Stimulated activated naive CD4-positive, alpha-beta T cell treated with Interleukin-2 at 50 U/mL for 16 hours (primary cell): ENCODE measurements at regions not wholly inside any gene's neighbourhood (a gene's known extent, or its start where the extent isn't known, plus 50 kb on each side); places are given as distances from the start of the nearest gene placed in this dataset.
"Not testable (repeated sequence)": the region's sequence is repeated elsewhere in the genome, so short reads cannot be mapped to it uniquely, and the experiment has no call there.

ENCODE experiments used
- DNase-seq: peaks from one replicate; lab custom pipeline; 2025; lab: John Stamatoyannopoulos, UW

GRCh38 chr19:20388706-20389225 lies 176.8 kb downstream of the ZNF737 start:
- DNase-seq = no peak

- DNase-seq = no peak
Observed at GRCh38 chr19:20385061-20385460, 180.5 kb downstream of the ZNF737 start.

- DNase-seq = no peak
Observed at GRCh38 chr19:20371911-20372310, 193.7 kb downstream of the ZNF737 start.

- DNase-seq = not testable (repeated sequence)
Observed at GRCh38 chr19:20371304-20371703, 194.3 kb downstream of the ZNF737 start.

GRCh38 chr19:20367811-20368294 lies 197.7 kb downstream of the ZNF737 start:
- no peak for DNase-seq

- no peak for DNase-seq
Observed at GRCh38 chr19:20365146-20365545, 198.1 kb downstream of the ZNF486 start.

- no peak for DNase-seq
Observed at GRCh38 chr19:20359933-20360720, 193.1 kb downstream of the ZNF486 start.

- DNase-seq = not testable (repeated sequence)
Observed at GRCh38 chr19:20358841-20359465, 191.9 kb downstream of the ZNF486 start.

- DNase-seq = no peak
Observed at GRCh38 chr19:20357921-20358320, 190.9 kb downstream of the ZNF486 start.

GRCh38 chr19:20351244-20351643 lies 184.2 kb downstream of the ZNF486 start:
- DNase-seq = no peak

- no peak for DNase-seq
Observed at GRCh38 chr19:20349206-20349605, 182.2 kb downstream of the ZNF486 start.

- no peak for DNase-seq
Observed at GRCh38 chr19:20339444-20339843, 172.4 kb downstream of the ZNF486 start.

GRCh38 chr19:20334760-20335159 lies 167.7 kb downstream of the ZNF486 start:
- no peak for DNase-seq

GRCh38 chr19:20333508-20333907 lies 166.5 kb downstream of the ZNF486 start:
- DNase-seq = no peak

- no peak for DNase-seq
Observed at GRCh38 chr19:20325151-20325550, 158.1 kb downstream of the ZNF486 start.

GRCh38 chr19:20321139-20321763 lies 154.2 kb downstream of the ZNF486 start:
- no peak for DNase-seq

GRCh38 chr19:20320191-20320590 lies 153.2 kb downstream of the ZNF486 start:
- DNase-seq = no peak

- no peak for DNase-seq
Observed at GRCh38 chr19:20318616-20319015, 151.6 kb downstream of the ZNF486 start.

GRCh38 chr19:20315543-20315942 lies 148.5 kb downstream of the ZNF486 start:
- no peak for DNase-seq

GRCh38 chr19:20313894-20314293 lies 146.9 kb downstream of the ZNF486 start:
- DNase-seq = no peak

- no peak for DNase-seq
Observed at GRCh38 chr19:20307127-20307526, 140.1 kb downstream of the ZNF486 start.

GRCh38 chr19:20296314-20296713 lies 129.3 kb downstream of the ZNF486 start:
- DNase-seq = not testable (repeated sequence)

GRCh38 chr19:20294181-20294580 lies 127.2 kb downstream of the ZNF486 start:
- DNase-seq = no peak
